OCI-LY1 (cell line): ENCODE measurements at regions not wholly inside any gene's neighbourhood (a gene's known extent, or its start where the extent isn't known, plus 50 kb on each side); places are given as distances from the start of the nearest gene placed in this dataset.

Experiments used
- CTCF ChIP-seq: fragments of 200-600 bp; sonication (generic), shearing (Covaris generic); IDR thresholded peaks from 2 replicates; pipeline ENCODE4 v1.5.1; 2017; ENCODE audit warnings: mild to moderate bottlenecking, antibody characterized with exemption, low read length, moderate library complexity, mixed read lengths
- EZH2 ChIP-seq: fragments of 200-600 bp; sonication (generic), shearing (Covaris generic); IDR thresholded peaks from 2 replicates; pipeline ENCODE4 v1.8.0; 2017; ENCODE audit warnings: borderline replicate concordance, mixed run types, mild to moderate bottlenecking, antibody characterized with exemption, low read length, moderate library complexity, mixed read lengths

- no peak for TF ChIP-seq CTCF
- no peak for TF ChIP-seq EZH2
Measured at GRCh38 chr2:181367906-181368435, 89.2 kb upstream of the ITGA4 start.
